ENCODE measurements at regions not wholly inside any gene's neighbourhood (a gene's known extent, or its start where the extent isn't known, plus 50 kb on each side); places are given as distances from the start of the nearest gene placed in this dataset.
"Not testable (repeated sequence)": the region's sequence is repeated elsewhere in the genome, so short reads cannot be mapped to it uniquely, and the experiment has no call there.

GRCh38 chr5:33194914-33195313 is 245.9 kb upstream of the TARS1 start:
- Mint-ChIP-seq H3K27me3 (no peaks in the 10 kb centered on the region), H3K36me3 (no peaks in the 10 kb centered on the region), H3K27ac (no peak overlapping the region), H3K4me1 (ENCODE audit: low read depth) (no peaks in the 10 kb centered on the region), H3K9me3 (peaks cover 8% of the 10 kb centered on the region), H3K4me3 (no peak overlapping the region)
- POLR2A ChIA-PET: no interaction called here
- intact Hi-C loops (cut with micrococcal nuclease): no loop called here
- no peak for DNase-seq
- CTCF ChIA-PET: no interaction called here

- no peaks in the 10 kb centered on the region for H3K36me3 Mint-ChIP-seq
- CTCF ChIA-PET: no interaction called here
- H3K27me3 Mint-ChIP-seq: no peaks in the 10 kb centered on the region
- intact Hi-C loops (cut with micrococcal nuclease): no loop called here
- no peak overlapping the region for H3K27ac Mint-ChIP-seq
- no peak overlapping the region for H3K4me3 Mint-ChIP-seq
- no peaks in the 10 kb centered on the region for H3K4me1 Mint-ChIP-seq (ENCODE audit: low read depth)
- no peak for DNase-seq
- H3K9me3 Mint-ChIP-seq: peaks cover 8% of the 10 kb centered on the region
- POLR2A ChIA-PET: no interaction called here
These were observed 245.2 kb upstream of the TARS1 start for GRCh38 chr5:33195431-33196165.

DNA sequence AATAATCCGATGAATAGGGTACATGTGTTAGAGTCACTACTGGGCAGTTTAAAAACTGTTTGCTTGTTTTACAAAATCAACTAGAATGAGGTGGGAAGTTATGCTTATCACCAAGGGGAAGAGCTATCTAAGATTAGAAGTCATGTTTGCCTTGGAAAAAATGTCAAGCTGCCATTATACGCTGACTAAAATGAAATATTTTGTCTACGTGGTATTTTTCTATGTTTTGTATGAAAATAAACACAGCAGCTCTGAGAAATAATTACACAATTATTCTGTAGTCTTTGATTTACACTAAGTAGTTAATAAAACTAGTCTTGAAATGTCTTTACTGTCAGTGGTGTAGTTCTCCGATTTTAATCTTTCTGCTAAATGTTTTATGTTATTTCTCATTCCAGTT is 241.9 kb upstream of the TARS1 start:
- no peak overlapping the region for H3K4me3 Mint-ChIP-seq
- ChIA-PET CTCF (no interaction called here), POLR2A (no interaction called here)
- H3K9me3 Mint-ChIP-seq: peaks cover 8% of the 10 kb centered on the region
- no peak for DNase-seq
- H3K27me3 Mint-ChIP-seq: no peaks in the 10 kb centered on the region
- intact Hi-C loops (cut with micrococcal nuclease): no loop called here
- no peak overlapping the region for H3K27ac Mint-ChIP-seq
- H3K36me3 Mint-ChIP-seq: no peaks in the 10 kb centered on the region
- H3K4me1 Mint-ChIP-seq (ENCODE audit: low read depth): no peaks in the 10 kb centered on the region

- DNase-seq: no peak
- CTCF ChIA-PET: no interaction called here
- intact Hi-C loops (cut with micrococcal nuclease): no loop called here
- POLR2A ChIA-PET: no interaction called here
- Mint-ChIP-seq H3K4me3 (no peak overlapping the region), H3K9me3 (no peaks in the 10 kb centered on the region), H3K27ac (no peak overlapping the region), H3K36me3 (no peaks in the 10 kb centered on the region), H3K4me1 (ENCODE audit: low read depth) (no peaks in the 10 kb centered on the region), H3K27me3 (no peaks in the 10 kb centered on the region)
These were observed 236.8 kb upstream of the TARS1 start for GRCh38 chr5:33203931-33204330.

DNA sequence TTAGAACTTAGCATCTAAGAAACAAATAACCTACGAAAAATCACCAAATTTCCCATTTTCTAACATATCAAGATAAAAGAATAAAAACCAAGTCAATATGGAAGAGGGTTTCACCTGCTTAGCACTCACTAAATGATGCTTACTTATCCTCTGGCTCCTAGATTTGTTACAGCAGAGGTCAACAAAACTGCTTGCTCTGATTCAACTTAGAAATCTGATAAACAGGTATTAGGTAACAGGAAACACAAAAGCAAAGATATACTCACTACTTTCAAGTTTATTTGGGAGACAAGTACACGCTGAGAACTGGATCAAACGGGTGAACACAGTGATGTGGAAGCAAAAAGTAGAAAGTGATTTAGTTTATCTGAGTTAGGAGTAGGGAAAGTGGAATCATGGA is 235.7 kb upstream of the TARS1 start:
- H3K4me3 Mint-ChIP-seq: no peak overlapping the region
- POLR2A ChIA-PET: no interaction called here
- no peaks in the 10 kb centered on the region for H3K4me1 Mint-ChIP-seq (ENCODE audit: low read depth)
- no peaks in the 10 kb centered on the region for H3K9me3 Mint-ChIP-seq
- CTCF ChIA-PET: no interaction called here
- H3K36me3 Mint-ChIP-seq: no peaks in the 10 kb centered on the region
- H3K27me3 Mint-ChIP-seq: no peaks in the 10 kb centered on the region
- intact Hi-C loops (cut with micrococcal nuclease): no loop called here
- DNase-seq: no peak
- H3K27ac Mint-ChIP-seq: no peak overlapping the region

- intact Hi-C loops (cut with micrococcal nuclease): no loop called here
- Mint-ChIP-seq H3K36me3 (no peaks in the 10 kb centered on the region), H3K4me1 (ENCODE audit: low read depth) (no peaks in the 10 kb centered on the region), H3K27ac (no peak overlapping the region), H3K4me3 (no peak overlapping the region), H3K9me3 (no peaks in the 10 kb centered on the region), H3K27me3 (no peaks in the 10 kb centered on the region)
- ChIA-PET POLR2A (no interaction called here), CTCF (no interaction called here)
- no peak for DNase-seq
These were observed 234.9 kb upstream of the TARS1 start for GRCh38 chr5:33205727-33206410.

DNA sequence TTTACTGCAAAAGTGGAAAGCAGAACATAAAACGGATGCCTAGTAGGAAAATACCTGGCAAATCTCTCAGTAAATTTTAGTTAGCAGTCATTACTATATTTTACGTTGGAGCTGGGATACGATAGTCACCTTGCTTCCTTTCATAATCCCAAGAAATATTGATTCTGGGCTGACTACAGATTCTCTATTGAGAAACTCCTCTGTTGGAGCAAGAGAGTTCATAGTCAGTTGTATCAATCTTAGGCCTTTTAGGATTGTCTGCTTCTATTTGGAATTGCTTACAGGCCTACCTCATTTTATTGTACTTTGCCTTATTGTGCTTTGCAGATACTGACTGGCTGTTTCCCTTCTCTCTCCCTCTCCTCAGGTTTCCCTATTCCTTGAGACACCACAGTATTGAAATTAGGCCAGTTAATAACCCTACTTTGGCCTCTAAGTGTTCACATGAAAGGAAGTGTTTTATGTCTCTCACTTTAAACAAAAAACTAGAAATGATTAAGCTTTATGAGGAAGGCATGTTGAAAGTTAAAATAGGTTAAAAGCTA is 233.7 kb upstream of the TARS1 start:
- Mint-ChIP-seq H3K27ac (no peak overlapping the region), H3K4me3 (no peak overlapping the region), H3K36me3 (no peaks in the 10 kb centered on the region), H3K9me3 (no peaks in the 10 kb centered on the region), H3K4me1 (ENCODE audit: low read depth) (no peaks in the 10 kb centered on the region), H3K27me3 (no peaks in the 10 kb centered on the region)
- intact Hi-C loops (cut with micrococcal nuclease): no loop called here
- DNase-seq: no peak
- POLR2A ChIA-PET: no interaction called here
- CTCF ChIA-PET: no interaction called here

GRCh38 chr5:33209252-33209651 is 231.5 kb upstream of the TARS1 start:
- H3K4me1 Mint-ChIP-seq (ENCODE audit: low read depth): no peaks in the 10 kb centered on the region
- H3K27me3 Mint-ChIP-seq: no peaks in the 10 kb centered on the region
- no peak overlapping the region for H3K4me3 Mint-ChIP-seq
- H3K36me3 Mint-ChIP-seq: no peaks in the 10 kb centered on the region
- ChIA-PET POLR2A (no interaction called here), CTCF (no interaction called here)
- no peak overlapping the region for H3K27ac Mint-ChIP-seq
- intact Hi-C loops (cut with micrococcal nuclease): no loop called here
- H3K9me3 Mint-ChIP-seq: no peaks in the 10 kb centered on the region
- DNase-seq: no peak

DNA sequence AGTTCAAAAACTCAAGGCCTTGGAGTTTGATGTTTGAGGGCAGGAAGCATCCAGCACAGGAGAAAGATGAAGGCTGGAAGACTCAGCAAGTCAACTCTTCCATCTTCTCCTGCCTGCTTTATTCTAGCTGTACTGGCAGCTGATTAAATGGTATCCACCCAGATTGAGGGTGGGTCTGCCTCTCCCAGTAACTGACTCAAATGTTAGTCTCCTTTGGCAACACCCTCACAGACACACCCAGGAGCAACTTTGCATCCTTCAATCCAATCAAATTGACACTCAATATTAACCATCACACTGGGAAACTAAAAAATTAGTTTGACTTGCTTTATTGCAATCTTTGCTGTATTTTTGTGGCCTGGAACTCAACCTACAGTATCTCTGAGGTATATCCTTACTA is 230.5 kb upstream of the TARS1 start:
- H3K4me3 Mint-ChIP-seq; H3K9me3 Mint-ChIP-seq; H3K27ac Mint-ChIP-seq; DNase-seq; H3K4me1 Mint-ChIP-seq (ENCODE audit: low read depth); H3K36me3 Mint-ChIP-seq; CTCF ChIA-PET; H3K27me3 Mint-ChIP-seq; intact Hi-C loops (cut with micrococcal nuclease); POLR2A ChIA-PET: not testable (repeated sequence)

GRCh38 chr5:33210978-33211377 is 229.8 kb upstream of the TARS1 start:
- no peak overlapping the region for H3K27ac Mint-ChIP-seq
- no peak for DNase-seq
- CTCF ChIA-PET: no interaction called here
- no peaks in the 10 kb centered on the region for H3K9me3 Mint-ChIP-seq
- no peaks in the 10 kb centered on the region for H3K36me3 Mint-ChIP-seq
- H3K4me1 Mint-ChIP-seq (ENCODE audit: low read depth): no peaks in the 10 kb centered on the region
- intact Hi-C loops (cut with micrococcal nuclease): no loop called here
- no peaks in the 10 kb centered on the region for H3K27me3 Mint-ChIP-seq
- no peak overlapping the region for H3K4me3 Mint-ChIP-seq
- POLR2A ChIA-PET: no interaction called here

- no peaks in the 10 kb centered on the region for H3K27me3 Mint-ChIP-seq
- no peaks in the 10 kb centered on the region for H3K36me3 Mint-ChIP-seq
- CTCF ChIA-PET: no interaction called here
These were observed 228.3 kb upstream of the TARS1 start for GRCh38 chr5:33212439-33212838.

GRCh38 chr5:33212900-33213299 is 227.9 kb upstream of the TARS1 start:
- Mint-ChIP-seq H3K4me1 (ENCODE audit: low read depth) (no peaks in the 10 kb centered on the region), H3K36me3 (no peaks in the 10 kb centered on the region), H3K9me3 (no peaks in the 10 kb centered on the region), H3K27ac (no peak overlapping the region), H3K27me3 (no peaks in the 10 kb centered on the region), H3K4me3 (no peak overlapping the region)
- intact Hi-C loops (cut with micrococcal nuclease): no loop called here
- DNase-seq: no peak
- CTCF ChIA-PET: no interaction called here
- POLR2A ChIA-PET: no interaction called here

More at GRCh38 chr5:33212439-33212838, 228.3 kb upstream of the TARS1 start:
- no peak overlapping the region for H3K27ac Mint-ChIP-seq
- DNase-seq: no peak
- H3K4me1 Mint-ChIP-seq (ENCODE audit: low read depth): no peaks in the 10 kb centered on the region
- H3K9me3 Mint-ChIP-seq: no peaks in the 10 kb centered on the region
- H3K4me3 Mint-ChIP-seq: no peak overlapping the region
- POLR2A ChIA-PET: no interaction called here
- intact Hi-C loops (cut with micrococcal nuclease): no loop called here

- no peaks in the 10 kb centered on the region for H3K4me1 Mint-ChIP-seq (ENCODE audit: low read depth)
These were observed 217.0 kb upstream of the TARS1 start for GRCh38 chr5:33223563-33224284.

More at GRCh38 chr5:33223563-33224284, 217.0 kb upstream of the TARS1 start:
- POLR2A ChIA-PET: no interaction called here
- intact Hi-C loops (cut with micrococcal nuclease): no loop called here
- DNase-seq: no peak
- no peak overlapping the region for H3K4me3 Mint-ChIP-seq
- no peaks in the 10 kb centered on the region for H3K36me3 Mint-ChIP-seq
- H3K9me3 Mint-ChIP-seq: peaks cover 3% of the 10 kb centered on the region
- CTCF ChIA-PET: no interaction called here
- no peak overlapping the region for H3K27ac Mint-ChIP-seq
- H3K27me3 Mint-ChIP-seq: no peaks in the 10 kb centered on the region

All from activated CD4-positive, alpha-beta memory T cell treated with anti-CD3 and anti-CD28 coated beads for 36 hours (primary cell).